AG10803 (cell line): ENCODE measurements at regions not wholly inside any gene's neighbourhood (a gene's known extent, or its start where the extent isn't known, plus 50 kb on each side); places are given as distances from the start of the nearest gene placed in this dataset.

Experiments used
- DNase-seq: peaks from one replicate; pipeline ENCODE4 v3.0.0; 2010; ENCODE audit warnings: low read depth
- H3K4me3 ChIP-seq: 2 replicates; pipeline ENCODE4 v1.5.1; 2011; ENCODE audit warnings: mild to moderate bottlenecking, low read length, control low read depth
- CTCF ChIP-seq: conservative IDR thresholded peaks from 2 replicates; pipeline ENCODE4 v1.5.1; 2011; ENCODE audit warnings: mild to moderate bottlenecking, low read length, control low read depth, inconsistent platforms

GRCh38 chr16:7137560-7138330 lies 194.9 kb upstream of the RBFOX1 start:
- H3K4me3 ChIP-seq: no peak overlapping the region
- no peak for TF ChIP-seq CTCF
- no peak for DNase-seq

- TF ChIP-seq CTCF: no peak
- H3K4me3 ChIP-seq: no peak overlapping the region
- no peak for DNase-seq
These were observed 200.2 kb upstream of the RBFOX1 start for GRCh38 chr16:7132465-7132864.

- no peak overlapping the region for H3K4me3 ChIP-seq
- TF ChIP-seq CTCF: no peak
- no peak for DNase-seq
These were observed 207.9 kb upstream of the RBFOX1 start for GRCh38 chr16:7124701-7125100.

DNA sequence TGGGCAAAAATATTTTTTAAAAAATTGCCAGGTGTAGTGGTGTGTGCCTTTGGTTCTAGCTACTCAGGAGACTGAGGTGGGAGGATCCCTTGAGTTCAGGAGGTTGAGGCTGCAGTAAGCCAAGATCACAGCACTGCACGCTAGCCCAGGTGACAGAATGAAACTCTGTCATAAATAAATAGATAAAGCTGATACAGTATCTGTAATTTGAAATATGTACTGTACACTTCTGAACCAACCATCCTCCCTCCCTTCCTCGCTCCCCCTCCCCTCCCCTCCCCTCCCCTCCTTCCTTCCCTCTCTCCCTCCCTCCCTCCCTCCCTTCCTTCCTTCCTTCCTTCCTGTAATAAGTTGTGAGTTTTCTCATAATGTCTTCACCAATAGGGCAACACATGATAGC lies 208.4 kb upstream of the RBFOX1 start:
- no peak overlapping the region for H3K4me3 ChIP-seq
- TF ChIP-seq CTCF: no peak
- DNase-seq: no peak

DNA sequence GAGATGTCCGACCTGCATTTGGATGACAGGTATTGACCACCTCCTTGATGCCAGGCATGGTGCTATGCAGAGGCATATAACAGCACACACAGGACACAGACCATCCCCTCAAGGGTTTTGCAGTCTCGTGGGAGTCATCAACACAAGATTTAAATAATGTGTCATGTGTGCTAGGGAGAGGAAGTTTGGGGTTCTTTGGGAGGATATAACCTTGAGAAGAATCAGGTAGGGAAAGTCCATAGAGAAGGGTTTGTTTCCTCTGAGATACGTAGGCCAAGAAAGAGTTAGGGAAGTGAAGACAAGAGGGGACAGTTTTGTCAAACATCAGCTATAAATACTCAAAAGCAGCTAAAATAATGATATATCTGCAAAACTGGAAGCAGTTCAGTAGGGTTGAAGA lies 215.9 kb upstream of the RBFOX1 start:
- no peak for DNase-seq
- no peak for TF ChIP-seq CTCF

DNA sequence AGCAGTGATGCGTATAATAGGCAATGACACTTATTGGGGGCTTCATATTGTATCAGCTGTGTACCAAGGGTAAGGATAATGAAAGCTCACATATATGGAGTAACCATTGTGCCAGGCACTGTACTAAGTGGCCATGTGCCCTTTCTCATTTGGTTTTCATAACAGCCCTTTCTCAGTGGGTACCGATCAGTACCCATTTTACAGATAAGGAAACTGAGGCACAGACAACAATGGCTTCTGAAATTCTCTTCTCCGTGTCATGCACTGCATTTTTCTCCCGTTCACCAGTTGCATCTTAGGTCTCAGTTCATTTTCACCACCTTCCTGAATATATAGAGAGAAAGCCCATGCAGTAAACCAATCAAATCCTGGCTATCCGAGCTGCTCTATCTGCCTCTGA lies 216.7 kb upstream of the RBFOX1 start:
- DNase-seq: no peak
- no peak overlapping the region for H3K4me3 ChIP-seq
- TF ChIP-seq CTCF: no peak

More for the DNA sequence above, 215.9 kb upstream of the RBFOX1 start:
- no peak overlapping the region for H3K4me3 ChIP-seq

DNA sequence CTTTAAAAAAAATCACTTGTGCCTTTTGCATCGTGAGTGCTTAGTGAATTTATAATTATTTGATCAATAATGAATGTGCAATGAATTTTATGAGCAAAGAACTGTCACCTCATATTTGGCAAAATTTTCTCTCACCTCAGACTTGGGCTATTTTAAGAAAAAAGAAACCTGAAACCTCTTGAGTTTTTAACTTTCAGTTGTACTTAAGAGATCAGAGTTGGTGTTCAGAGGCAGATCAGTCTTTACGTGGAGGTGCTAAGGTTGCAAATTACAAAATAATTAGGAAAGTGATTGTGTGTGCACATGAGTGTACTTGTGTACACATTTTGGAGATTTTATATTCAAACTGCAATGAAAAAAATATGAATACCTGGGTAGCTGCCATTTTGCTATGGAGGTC lies 218.7 kb upstream of the RBFOX1 start:
- H3K4me3 ChIP-seq: no peak overlapping the region
- no peak for DNase-seq
- TF ChIP-seq CTCF: no peak
